WI38 (cell line): ENCODE measurements at regions not wholly inside any gene's neighbourhood (a gene's known extent, or its start where the extent isn't known, plus 50 kb on each side); places are given as distances from the start of the nearest gene placed in this dataset.

Experiments used
- H3K4me3 ChIP-seq: 2 replicates; pipeline ENCODE4 v1.5.1; 2011; ENCODE audit warnings: low read depth, mild to moderate bottlenecking, control low read depth, low read length
- CTCF ChIP-seq: IDR thresholded peaks from 2 replicates; pipeline ENCODE4 v1.5.1; 2012; ENCODE audit warnings: low read depth, mild to moderate bottlenecking, control low read depth, low read length

- TF ChIP-seq CTCF, result no peak
- no peak overlapping the region for H3K4me3 ChIP-seq
Measured at GRCh38 chr4:43343298-43343697, 450.8 kb downstream of the GRXCR1 start.

DNA sequence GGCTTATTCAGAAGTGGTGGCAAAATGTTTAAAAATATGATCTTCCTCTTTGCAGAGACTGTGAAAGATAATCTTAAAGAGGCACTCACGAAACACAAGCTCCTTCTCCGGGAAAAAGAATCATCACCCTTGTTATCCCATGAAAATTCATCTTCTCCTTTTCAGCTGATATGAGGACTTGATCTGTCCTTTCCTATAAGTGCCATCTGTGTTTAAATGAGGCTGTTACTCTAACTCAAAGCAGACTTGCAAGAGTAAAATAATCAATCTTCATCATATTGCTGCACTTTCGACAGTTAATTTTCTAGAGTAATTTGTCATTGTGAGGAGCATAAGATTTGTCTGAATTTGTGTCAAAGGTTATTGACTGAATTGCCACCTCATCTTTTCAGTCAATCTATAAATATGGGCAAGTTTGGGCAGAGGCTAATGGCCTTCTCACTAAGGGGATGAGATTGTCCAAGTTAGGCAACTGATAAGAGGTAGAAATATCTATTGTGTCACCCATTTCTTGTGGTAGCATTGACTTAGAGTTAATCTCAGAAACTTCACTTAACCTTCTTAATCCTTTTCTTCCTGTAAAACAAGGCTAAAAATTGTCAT is 452.9 kb downstream of the GRXCR1 start:
- H3K4me3 ChIP-seq, result no peak overlapping the region
- no peak for TF ChIP-seq CTCF

DNA sequence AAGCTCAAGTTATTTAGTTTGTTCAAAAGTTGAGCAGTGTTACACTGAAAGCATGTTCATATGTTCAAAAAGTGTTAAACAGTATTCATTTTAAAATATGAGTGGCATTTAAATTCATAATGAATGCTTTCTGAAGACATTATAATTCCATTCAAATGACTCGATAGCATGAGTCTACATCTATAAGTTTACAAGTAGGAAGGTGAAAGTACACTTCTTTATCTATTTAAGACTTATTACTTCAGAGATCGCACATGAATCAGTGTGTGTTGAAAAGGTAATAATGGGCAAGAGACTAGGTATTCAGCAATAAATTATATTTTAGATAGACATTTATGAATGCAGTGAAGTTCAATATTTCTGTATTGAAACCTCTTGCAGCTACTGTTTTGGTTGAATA is 456.1 kb downstream of the GRXCR1 start:
- H3K4me3 ChIP-seq, result no peak overlapping the region
- TF ChIP-seq CTCF, result no peak

DNA sequence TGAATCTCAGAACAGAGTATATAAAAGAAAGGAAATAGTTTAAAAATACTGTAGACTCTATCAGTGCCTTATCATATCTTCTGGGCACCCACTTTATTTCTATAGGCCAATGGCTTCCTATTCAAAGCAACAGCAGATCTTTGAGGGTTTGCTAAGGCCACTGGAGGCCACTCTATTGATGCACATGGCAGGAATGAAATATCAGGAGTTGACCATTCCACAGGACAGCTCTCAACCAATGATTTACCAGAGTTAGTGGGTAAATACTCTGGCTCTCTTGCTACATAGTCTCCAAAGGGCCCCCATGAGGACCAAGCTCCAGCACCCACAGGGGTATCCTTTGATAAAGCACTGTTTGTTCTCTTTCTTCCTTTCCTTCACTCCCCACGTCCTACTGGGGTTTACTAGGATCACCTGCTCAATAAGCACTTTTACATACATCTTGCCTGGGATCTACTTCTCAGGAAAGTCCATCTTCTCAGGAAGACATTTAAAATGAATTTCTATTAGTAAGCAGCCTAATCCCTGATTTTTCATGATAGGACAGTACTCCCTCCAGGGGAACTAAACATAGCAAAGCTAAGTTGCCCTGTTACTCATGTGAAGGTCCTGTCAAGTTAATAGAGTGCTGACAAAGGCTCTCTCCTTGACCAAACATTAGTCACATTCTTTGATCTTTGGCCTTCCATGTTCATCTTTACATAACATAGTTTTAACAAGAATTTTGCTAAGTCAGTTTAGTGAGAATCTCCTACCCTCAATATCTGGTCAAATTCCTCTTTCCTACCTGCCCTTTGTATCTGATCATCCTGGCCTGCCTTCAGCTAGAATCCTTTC is 459.7 kb downstream of the GRXCR1 start:
- no peak overlapping the region for H3K4me3 ChIP-seq
- no peak for TF ChIP-seq CTCF

GRCh38 chr4:43352859-43353258 is 460.3 kb downstream of the GRXCR1 start:
- no peak for TF ChIP-seq CTCF
- H3K4me3 ChIP-seq, result no peak overlapping the region

DNA sequence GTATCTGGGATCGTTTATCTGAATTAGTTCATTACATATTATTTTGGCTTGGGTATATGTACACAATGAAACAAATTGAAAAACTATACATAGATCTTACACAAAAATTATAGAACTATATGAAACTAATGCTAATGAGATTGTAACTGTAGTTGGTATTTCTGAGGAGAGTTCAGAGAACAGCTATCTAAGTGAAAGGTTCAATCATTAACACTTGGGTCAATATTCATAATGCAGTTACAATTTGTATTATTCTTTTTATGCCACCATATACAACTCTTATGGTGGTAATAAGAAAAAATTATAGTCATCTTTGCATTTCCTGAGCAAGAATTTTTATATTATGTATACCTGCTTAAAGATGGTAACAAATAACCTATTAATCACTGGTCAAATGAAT is 461.0 kb downstream of the GRXCR1 start:
- no peak overlapping the region for H3K4me3 ChIP-seq
- no peak for TF ChIP-seq CTCF

DNA sequence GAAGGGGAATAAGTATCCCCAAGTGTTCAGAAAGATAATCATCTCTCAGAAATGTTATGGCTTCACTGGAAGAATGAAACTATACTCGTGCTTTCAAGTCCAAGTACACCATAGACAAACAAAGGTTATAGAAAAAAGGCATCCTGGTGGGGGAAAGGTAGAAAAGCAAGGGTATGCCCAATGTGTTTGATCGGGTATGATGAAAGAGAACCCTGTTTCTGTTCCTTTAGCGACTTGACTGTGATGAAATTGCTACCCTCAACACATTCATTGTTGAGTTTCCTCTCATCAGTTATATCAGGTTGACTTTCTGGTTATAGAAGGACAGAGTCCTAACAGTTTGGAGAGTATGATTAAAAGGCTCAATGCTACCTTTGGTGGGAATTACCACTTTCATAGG is 464.3 kb downstream of the GRXCR1 start:
- no peak overlapping the region for H3K4me3 ChIP-seq

More for the DNA sequence above, 464.3 kb downstream of the GRXCR1 start:
- no peak for TF ChIP-seq CTCF
